Brain microvascular endothelial cell (primary cell): ENCODE measurements at regions not wholly inside any gene's neighbourhood (a gene's known extent, or its start where the extent isn't known, plus 50 kb on each side); places are given as distances from the start of the nearest gene placed in this dataset.

Experiments used
- DNase-seq: peaks from one replicate; pipeline ENCODE4 v3.0.0-alpha.2; 2020
- H3K27ac ChIP-seq: fragments of 250-450 bp; sonication (Bioruptor Pico); 2 replicates; pipeline ENCODE4 v1.5.1; 2020; ENCODE audit warnings: mild to moderate bottlenecking, moderate library complexity
- H3K27me3 ChIP-seq: fragments of 250-450 bp; sonication (Bioruptor Pico); replicated peaks from 2 replicates; pipeline ENCODE4 v1.5.1; 2020; ENCODE audit warnings: mild to moderate bottlenecking
- H3K36me3 ChIP-seq: fragments of 250-450 bp; sonication (Bioruptor Pico); replicated peaks from 2 replicates; pipeline ENCODE4 v1.5.1; 2020; ENCODE audit warnings: mild to moderate bottlenecking
- H3K4me3 ChIP-seq: 2 replicates; pipeline ENCODE4 v1.5.1; 2011; ENCODE audit warnings: low read depth, mild to moderate bottlenecking, control low read depth, low read length, moderate library complexity
- CTCF ChIP-seq: IDR thresholded peaks from 2 replicates; pipeline ENCODE4 v1.5.1; 2011; ENCODE audit warnings: low read depth, mild to moderate bottlenecking, moderate library complexity, low read length, control low read depth, inconsistent platforms; ENCODE audit errors: missing control alignments
- in situ Hi-C: cut with HindIII; loops from 2 replicates; pipeline ENCODE4 v1.10.0; 2017; ENCODE audit warnings: low sequenced_read_pairs, low pct_ligation_motif_present

- in situ Hi-C loops = no loop called here
- Histone ChIP-seq H3K27me3 (no peaks in the 10 kb centered on the region), H3K27ac (no peak overlapping the region)
Observed at GRCh38 chr9:29564564-29564963, 1991.3 kb upstream of the C9orf72 start.

GRCh38 chr9:29575219-29575618, 2001.9 kb upstream of the C9orf72 start:
- in situ Hi-C loops = no loop called here
- no peaks in the 10 kb centered on the region for H3K36me3 ChIP-seq
- TF ChIP-seq CTCF = no peak
- no peak for DNase-seq
- H3K27me3 ChIP-seq = no peaks in the 10 kb centered on the region
- no peak overlapping the region for H3K27ac ChIP-seq
- no peak overlapping the region for H3K4me3 ChIP-seq

More at GRCh38 chr9:29564564-29564963, 1991.3 kb upstream of the C9orf72 start:
- H3K4me3 ChIP-seq = no peak overlapping the region
- no peaks in the 10 kb centered on the region for H3K36me3 ChIP-seq
- no peak for TF ChIP-seq CTCF
- DNase-seq = no peak

GRCh38 chr9:29588361-29588760, 2015.1 kb upstream of the C9orf72 start:
- Histone ChIP-seq H3K36me3 (no peaks in the 10 kb centered on the region), H3K27ac (no peak overlapping the region), H3K4me3 (no peak overlapping the region), H3K27me3 (no peaks in the 10 kb centered on the region)
- in situ Hi-C loops = no loop called here
- no peak for TF ChIP-seq CTCF
- no peak for DNase-seq

- in situ Hi-C loops = no loop called here
- no peak for TF ChIP-seq CTCF
- Histone ChIP-seq H3K27ac (no peak overlapping the region), H3K27me3 (no peaks in the 10 kb centered on the region), H3K4me3 (no peak overlapping the region), H3K36me3 (no peaks in the 10 kb centered on the region)
- DNase-seq = no peak
Observed at GRCh38 chr9:29609282-29609681, 2036.0 kb upstream of the C9orf72 start.

- no peak overlapping the region for H3K4me3 ChIP-seq
- no peak overlapping the region for H3K27ac ChIP-seq
- DNase-seq = no peak
- in situ Hi-C loops = no loop called here
- no peak for TF ChIP-seq CTCF
- no peaks in the 10 kb centered on the region for H3K27me3 ChIP-seq
- no peaks in the 10 kb centered on the region for H3K36me3 ChIP-seq
Observed at GRCh38 chr9:29613773-29614172, 2040.5 kb upstream of the C9orf72 start.

- DNase-seq = no peak
- no peak overlapping the region for H3K4me3 ChIP-seq
- H3K36me3 ChIP-seq = no peaks in the 10 kb centered on the region
- TF ChIP-seq CTCF = no peak
- in situ Hi-C loops = no loop called here
- H3K27me3 ChIP-seq = no peaks in the 10 kb centered on the region
- H3K27ac ChIP-seq = no peak overlapping the region
Observed at GRCh38 chr9:29616844-29617243, 2043.6 kb upstream of the C9orf72 start.
